KG1 (cell line): ENCODE measurements at regions not wholly inside any gene's neighbourhood (a gene's known extent, or its start where the extent isn't known, plus 50 kb on each side); places are given as distances from the start of the nearest gene placed in this dataset.

ENCODE experiments used
- DNase-seq: peaks from one replicate; lab custom pipeline; 2025; lab: John Stamatoyannopoulos, UW

GRCh38 chr6:84417260-84417659, 189.8 kb upstream of the CEP162 start:
- DNase-seq: no peak

GRCh38 chr6:84416043-84416657, 188.7 kb upstream of the CEP162 start:
- no peak for DNase-seq

GRCh38 chr6:84415517-84415916, 188.1 kb upstream of the CEP162 start:
- DNase-seq: no peak

GRCh38 chr6:84415068-84415467, 187.6 kb upstream of the CEP162 start:
- no peak for DNase-seq

- no peak for DNase-seq
Measured at GRCh38 chr6:84414531-84414930, 187.1 kb upstream of the CEP162 start.

- no peak for DNase-seq
Measured at GRCh38 chr6:84411060-84411629, 183.7 kb upstream of the CEP162 start.

GRCh38 chr6:84409911-84410310, 182.5 kb upstream of the CEP162 start:
- no peak for DNase-seq

- DNase-seq: no peak
Measured at GRCh38 chr6:84408028-84408427, 180.6 kb upstream of the CEP162 start.

- no peak for DNase-seq
Measured at GRCh38 chr6:84403545-84403944, 176.1 kb upstream of the CEP162 start.

- no peak for DNase-seq
Measured at GRCh38 chr6:84399003-84399402, 171.6 kb upstream of the CEP162 start.

- no peak for DNase-seq
Measured at GRCh38 chr6:84392261-84392660, 164.8 kb upstream of the CEP162 start.

- DNase-seq: no peak
Measured at GRCh38 chr6:84390851-84391250, 163.4 kb upstream of the CEP162 start.

- DNase-seq: no peak
Measured at GRCh38 chr6:84390334-84390733, 162.9 kb upstream of the CEP162 start.

- no peak for DNase-seq
Measured at GRCh38 chr6:84379142-84379541, 151.7 kb upstream of the CEP162 start.

- no peak for DNase-seq
Measured at GRCh38 chr6:84372290-84372689, 144.8 kb upstream of the CEP162 start.

- DNase-seq: no peak
Measured at GRCh38 chr6:84371681-84372080, 144.2 kb upstream of the CEP162 start.

- no peak for DNase-seq
Measured at GRCh38 chr6:84362193-84362821, 134.9 kb upstream of the CEP162 start.

GRCh38 chr6:84361372-84362192, 134.1 kb upstream of the CEP162 start:
- DNase-seq: no peak

- DNase-seq: no peak
Measured at GRCh38 chr6:84360039-84360438, 132.6 kb upstream of the CEP162 start.

GRCh38 chr6:84358581-84358980, 131.1 kb upstream of the CEP162 start:
- DNase-seq: no peak

- DNase-seq: no peak
Measured at GRCh38 chr6:84357631-84358030, 130.2 kb upstream of the CEP162 start.

GRCh38 chr6:84356907-84357306, 129.5 kb upstream of the CEP162 start:
- no peak for DNase-seq
